SK-N-SH (cell line): ENCODE measurements at regions not wholly inside any gene's neighbourhood (a gene's known extent, or its start where the extent isn't known, plus 50 kb on each side); places are given as distances from the start of the nearest gene placed in this dataset.

ENCODE experiments used
- CTCF ChIA-PET: fragments of 300-600, 350-600 bp; formaldehyde crosslinking; extraction: SDS; loops from one replicate; lab custom pipeline; 2021; lab: Yijun Ruan, JAX
- POLR2A ChIA-PET: fragments of 350-600 bp; sonication (Branson Sonifier 250); formaldehyde crosslinking; extraction: SDS; loops from one replicate; lab custom pipeline; 2020; ENCODE audit warnings: antibody characterized with exemption, inconsistent platforms; lab: Yijun Ruan, JAX
- DNase-seq: peaks from one replicate; pipeline ENCODE4 v3.0.0; 2012
- H2AFZ ChIP-seq: fragments of 200-600 bp; sonication (generic); 2 replicates; pipeline ENCODE4 v1.8.1; 2016; ENCODE audit warnings: antibody characterized with exemption, mild to moderate bottlenecking, low read depth
- H3F3A ChIP-seq: fragments of 200-600 bp; sonication (generic); replicated peaks from 2 replicates; pipeline ENCODE3; 2016; ENCODE audit warnings: antibody characterized with exemption, mild to moderate bottlenecking; ENCODE audit not compliant: insufficient read depth
- H3K27ac ChIP-seq, 2 experiments: fragments of 200-500 bp in 1 of 2; fragments of 200-600 bp in 1 of 2; sonication (Bioruptor generic) in 1 of 2; sonication (generic), shearing (Covaris generic) in 1 of 2; 2 replicates each; pipeline versions ENCODE4 v1.5.1 to v1.6.1; 2014 to 2016; ENCODE audit warnings: low read depth in 2 of 2, inconsistent platforms in 1 of 2, low read length in 1 of 2, mild to moderate bottlenecking in 1 of 2, mixed read lengths in 1 of 2
- H3K27me3 ChIP-seq: fragments of 200-600 bp; sonication (generic), shearing (Covaris generic); 2 replicates; pipeline ENCODE4 v1.6.1; 2016; ENCODE audit warnings: mixed run types; ENCODE audit not compliant: insufficient read depth
- H3K36me3 ChIP-seq, 2 experiments: fragments of 200-500 bp in 1 of 2; fragments of 200-600 bp in 1 of 2; sonication (Bioruptor generic) in 1 of 2; sonication (generic) in 1 of 2; replicated peaks in 1 of 2; 2 replicates each; pipeline versions ENCODE3 to v1.5.1; 2014 to 2016; ENCODE audit warnings: low read length in 1 of 2, mild to moderate bottlenecking in 1 of 2; ENCODE audit not compliant: insufficient read depth in 2 of 2, control insufficient read depth in 1 of 2
- H3K4me1 ChIP-seq, 2 experiments: fragments of 200-500 bp in 1 of 2; fragments of 200-600 bp in 1 of 2; sonication (Bioruptor generic) in 1 of 2; sonication (generic), shearing (Covaris generic) in 1 of 2; 2 replicates each; pipeline versions ENCODE4 v1.5.1 to v1.6.1; 2014 to 2016; ENCODE audit warnings: low read depth in 1 of 2, low read length in 1 of 2, mixed run types in 1 of 2; ENCODE audit not compliant: insufficient read depth in 2 of 2, control insufficient read depth in 1 of 2
- H3K4me2 ChIP-seq: fragments of 200-600 bp; sonication (generic), shearing (Covaris generic); 2 replicates; pipeline ENCODE4 v1.6.1; 2017; ENCODE audit warnings: mixed run types
- H3K4me3 ChIP-seq, 2 experiments: fragments of 200-500 bp in 1 of 2; fragments of 200-600 bp in 1 of 2; sonication (Bioruptor generic) in 1 of 2; sonication (generic), shearing (Covaris generic) in 1 of 2; 2 replicates each; pipeline versions ENCODE4 v1.5.1 to v1.8.1; 2014 to 2016; ENCODE audit warnings: low read depth in 2 of 2, inconsistent platforms in 1 of 2, low read length in 1 of 2, mild to moderate bottlenecking in 1 of 2, mixed read lengths in 1 of 2, moderate library complexity in 1 of 2
- H3K79me2 ChIP-seq: fragments of 200-600 bp; sonication (generic); 2 replicates; pipeline ENCODE4 v1.8.1; 2017; ENCODE audit warnings: mild to moderate bottlenecking; ENCODE audit not compliant: insufficient read depth
- H3K9ac ChIP-seq: fragments of 200-600 bp; sonication (generic); 2 replicates; pipeline ENCODE4 v1.6.1; 2017; ENCODE audit warnings: mixed run types
- H3K9me2 ChIP-seq: fragments of 200-600 bp; sonication (generic); 2 replicates; pipeline ENCODE4 v1.6.1; 2017; ENCODE audit warnings: mixed run types
- H3K9me3 ChIP-seq: fragments of 200-600 bp; sonication (generic); 2 replicates; pipeline ENCODE4 v1.6.1; 2017; ENCODE audit warnings: mixed run types, mild to moderate bottlenecking, moderate library complexity
- H4K20me1 ChIP-seq: fragments of 200-600 bp; sonication (generic); 2 replicates; pipeline ENCODE4 v1.6.1; 2017; ENCODE audit warnings: mild to moderate bottlenecking, mixed run types; ENCODE audit not compliant: insufficient read depth
- ELF1 ChIP-seq: IDR thresholded peaks from 2 replicates; pipeline ENCODE4 v1.4.0; 2012
- EP300 ChIP-seq, 2 experiments: IDR thresholded peaks; 2 replicates each; pipeline versions ENCODE4 v1.4.0 to v1.6.1; 2012; ENCODE audit warnings: borderline replicate concordance in 1 of 2, low read depth in 1 of 2, low read length in 1 of 2
- FOSL2 ChIP-seq: IDR thresholded peaks from 2 replicates; pipeline ENCODE4 v1.4.0; 2012; ENCODE audit warnings: low read depth, mild to moderate bottlenecking, moderate library complexity, borderline replicate concordance
- FOXM1 ChIP-seq: IDR thresholded peaks from 2 replicates; pipeline ENCODE4 v1.4.0; 2012; ENCODE audit warnings: low read depth, mild to moderate bottlenecking
- GABPA ChIP-seq: IDR thresholded peaks from 2 replicates; pipeline ENCODE4 v1.4.0; 2012; ENCODE audit warnings: low read depth, mild to moderate bottlenecking
- GATA2 ChIP-seq: sonication (generic); formaldehyde crosslinking; IDR thresholded peaks from 2 replicates; pipeline ENCODE4 v1.5.0; 2020; ENCODE audit warnings: mild to moderate bottlenecking, missing genetic modification reagents
- MAX ChIP-seq: IDR thresholded peaks from 2 replicates; pipeline ENCODE4 v1.4.0; 2012; ENCODE audit warnings: low read depth
- MEF2A ChIP-seq: IDR thresholded peaks from 2 replicates; pipeline ENCODE4 v1.4.0; 2012; ENCODE audit warnings: low read depth, borderline replicate concordance
- MXI1 ChIP-seq: IDR thresholded peaks from 2 replicates; pipeline ENCODE4 v1.6.1; 2012; ENCODE audit warnings: mild to moderate bottlenecking, low read depth, low read length, improper control_type of control experiment
- NRF1 ChIP-seq: IDR thresholded peaks from 2 replicates; pipeline ENCODE4 v1.6.1; 2012; ENCODE audit warnings: low read depth, mild to moderate bottlenecking, low read length
- POLR2AphosphoS5 ChIP-seq: IDR thresholded peaks from 2 replicates; pipeline ENCODE4 v1.6.1; 2012; ENCODE audit warnings: low read depth, low read length
- RAD21 ChIP-seq: IDR thresholded peaks from 2 replicates; pipeline ENCODE4 v1.6.1; 2012; ENCODE audit warnings: mild to moderate bottlenecking, low read length
- REST ChIP-seq: IDR thresholded peaks from 2 replicates; pipeline ENCODE4 v1.6.1; 2012; ENCODE audit warnings: mild to moderate bottlenecking, low read depth, low read length, moderate library complexity
- RXRA ChIP-seq: IDR thresholded peaks from 2 replicates; pipeline ENCODE4 v1.4.0; 2012; ENCODE audit warnings: low read depth, mild to moderate bottlenecking, borderline replicate concordance
- SIN3A ChIP-seq: IDR thresholded peaks from 2 replicates; pipeline ENCODE4 v1.6.1; 2012; ENCODE audit warnings: low read depth, mild to moderate bottlenecking, low read length, moderate library complexity, borderline replicate concordance
- SMC3 ChIP-seq: IDR thresholded peaks from 2 replicates; pipeline ENCODE4 v1.6.1; 2012; ENCODE audit warnings: low read depth, low read length, improper control_type of control experiment
- TAF1 ChIP-seq: IDR thresholded peaks from 2 replicates; pipeline ENCODE4 v1.6.1; 2012; ENCODE audit warnings: low read depth, mild to moderate bottlenecking, low read length, moderate library complexity, borderline replicate concordance
- USF1 ChIP-seq: IDR thresholded peaks from 2 replicates; pipeline ENCODE4 v1.4.0; 2012; ENCODE audit warnings: low read depth, borderline replicate concordance
- YY1 ChIP-seq: IDR thresholded peaks from 2 replicates; pipeline ENCODE4 v1.4.0; 2012; ENCODE audit warnings: low read depth, mild to moderate bottlenecking
- WGBS: methylation state at CpG from one replicate; pipeline ENCODE4 v1.1.6; 2017; ENCODE audit warnings: low lambda C conversion rate; 5-methylcytosine and 5-hydroxymethylcytosine counted together

GRCh38 chr2:53484531-53484930 is 283.1 kb upstream of the CHAC2 start (continued):
- TF ChIP-seq REST (no peak), FOSL2 (no peak)

GRCh38 chr2:53477517-53477916 is 290.1 kb upstream of the CHAC2 start:
- no peak for DNase-seq
- POLR2A ChIA-PET: no interaction called here
- Histone ChIP-seq H3K4me3 (no peak overlapping the region), H3K9me2 (no peaks in the 10 kb centered on the region), H3K9me3 (no peaks in the 10 kb centered on the region), H3K27me3 (no peaks in the 10 kb centered on the region), H3K4me1 (no peaks in the 10 kb centered on the region), H3K9ac (no peak overlapping the region), H3F3A (peaks cover 7% of the 10 kb centered on the region), H3K79me2 (no peaks in the 10 kb centered on the region), H3K27ac (no peak overlapping the region), H2AFZ (no peak overlapping the region), H3K36me3 (no peaks in the 10 kb centered on the region), H3K4me2 (no peak overlapping the region), H4K20me1 (no peaks in the 10 kb centered on the region)
- TF ChIP-seq TAF1: no peak
- no peak for TF ChIP-seq SMC3
- no peak for TF ChIP-seq GATA2
- TF ChIP-seq SIN3A: no peak
- TF ChIP-seq FOXM1: no peak
- TF ChIP-seq GABPA: no peak
- no peak for TF ChIP-seq MEF2A
- TF ChIP-seq USF1: no peak
- TF ChIP-seq MXI1: no peak
- TF ChIP-seq EP300 (IDR thresholded peaks at IDR 0.05; ENCODE audit: borderline replicate concordance in 1 of 2, low read depth in 1 of 2, low read length in 1 of 2): no peak
- TF ChIP-seq ELF1: no peak
- no peak for TF ChIP-seq RAD21
- TF ChIP-seq NRF1: no peak
- no peak for TF ChIP-seq REST
- TF ChIP-seq POLR2AphosphoS5: no peak
- TF ChIP-seq YY1: no peak
- TF ChIP-seq RXRA: no peak
- TF ChIP-seq MAX: no peak
- CTCF ChIA-PET: interaction anchor here (1.1 to 1.2 kb wide), 2 partner anchors 29 to 43 kb away, joined by 3 read pairs; no protein-coding TSS in a partner anchor
- 0% methylated on average over 1 of the region's 1 CpG for WGBS
